AG04450 (cell line): ENCODE measurements at regions not wholly inside any gene's neighbourhood (a gene's known extent, or its start where the extent isn't known, plus 50 kb on each side); places are given as distances from the start of the nearest gene placed in this dataset.
A peak's percentile ranks its signal among the peaks of the same experiment; 100 is the strongest.

Experiments used
- CTCF ChIA-PET: fragments of 300-600, 350-600 bp; formaldehyde crosslinking; extraction: SDS; loops from one replicate; lab custom pipeline; 2022; ENCODE audit warnings: antibody characterized with exemption, inconsistent platforms; lab: Charles Lee
- POLR2A ChIA-PET: fragments of 350-600 bp; formaldehyde crosslinking; extraction: SDS; loops from one replicate; lab custom pipeline; 2021; ENCODE audit warnings: antibody characterized with exemption, inconsistent platforms; lab: Yijun Ruan, JAX
- DNase-seq: peaks from one replicate; pipeline ENCODE4 v3.0.0-alpha.2; 2011; ENCODE audit warnings: low read depth, low spot score
- H3K27ac ChIP-seq: one replicate; pipeline ENCODE4 v1.5.1; 2012; ENCODE audit warnings: low read depth, low read length, control low read depth
- H3K27me3 ChIP-seq: one replicate; pipeline ENCODE4 v1.6.0; 2012; ENCODE audit warnings: low read length; ENCODE audit not compliant: control insufficient read depth, insufficient read depth
- H3K4me3 ChIP-seq: 2 replicates; pipeline ENCODE4 v1.5.1; 2011; ENCODE audit warnings: mild to moderate bottlenecking, low read depth, low read length, control low read depth
- H3K9me3 ChIP-seq: 2 replicates; pipeline ENCODE4 v1.5.1; 2012; ENCODE audit warnings: low read length; ENCODE audit not compliant: control insufficient read depth, insufficient read depth
- CTCF ChIP-seq: IDR thresholded peaks from 2 replicates; pipeline ENCODE4 v1.5.1; 2011; ENCODE audit warnings: low read depth, low read length, control low read depth, inconsistent platforms

GRCh38 chr5:56585461-56585860 lies 229.9 kb upstream of the MAP3K1 start:
- TF ChIP-seq CTCF, result no peak
- CTCF ChIA-PET, result interaction anchor here (1.5 kb wide), 1 partner anchor 315 kb away, joined by 6 read pairs; no protein-coding TSS in a partner anchor
- Histone ChIP-seq H3K27ac (no peak overlapping the region), H3K4me3 (no peak overlapping the region), H3K27me3 (peaks cover 13% of the 10 kb centered on the region), H3K9me3 (no peaks in the 10 kb centered on the region)
- no peak for DNase-seq
- POLR2A ChIA-PET, result interaction anchor here (0.5 kb wide), 1 partner anchor 114 kb away, joined by 3 read pairs; no protein-coding TSS in a partner anchor

GRCh38 chr5:56581426-56581825 lies 233.9 kb upstream of the MAP3K1 start:
- Histone ChIP-seq H3K9me3 (no peaks in the 10 kb centered on the region), H3K27me3 (peaks cover 10% of the 10 kb centered on the region), H3K27ac (no peak overlapping the region), H3K4me3 (no peak overlapping the region)
- no peak for TF ChIP-seq CTCF
- no peak for DNase-seq
- ChIA-PET POLR2A (no interaction called here), CTCF (no interaction called here)

- POLR2A ChIA-PET, result no interaction called here
- no peak overlapping the region for H3K4me3 ChIP-seq
- H3K9me3 ChIP-seq, result no peaks in the 10 kb centered on the region
- DNase-seq, result no peak
- CTCF ChIA-PET, result no interaction called here
- peaks cover 8% of the 10 kb centered on the region for H3K27me3 ChIP-seq
- no peak for TF ChIP-seq CTCF
- H3K27ac ChIP-seq, result no peak overlapping the region
These were observed 234.5 kb upstream of the MAP3K1 start for GRCh38 chr5:56580864-56581263.

- POLR2A ChIA-PET, result no interaction called here
- no peak overlapping the region for H3K27ac ChIP-seq
- H3K27me3 ChIP-seq, result peaks cover 4% of the 10 kb centered on the region
- CTCF ChIA-PET, result no interaction called here
- TF ChIP-seq CTCF, result no peak
- no peak for DNase-seq
- H3K4me3 ChIP-seq, result no peak overlapping the region
- no peaks in the 10 kb centered on the region for H3K9me3 ChIP-seq
These were observed 239.5 kb upstream of the MAP3K1 start for GRCh38 chr5:56575821-56576220.

- ChIA-PET POLR2A (no interaction called here), CTCF (no interaction called here)
- H3K9me3 ChIP-seq, result no peaks in the 10 kb centered on the region
- peak; percentile 37 for DNase-seq
- no peaks in the 10 kb centered on the region for H3K27me3 ChIP-seq
- no peak for TF ChIP-seq CTCF
- H3K4me3 ChIP-seq, result no peak overlapping the region
- no peak overlapping the region for H3K27ac ChIP-seq
These were observed 240.6 kb upstream of the MAP3K1 start for GRCh38 chr5:56574778-56575177.
